AG10803 (cell line): ENCODE measurements at regions not wholly inside any gene's neighbourhood (a gene's known extent, or its start where the extent isn't known, plus 50 kb on each side); places are given as distances from the start of the nearest gene placed in this dataset.

ENCODE experiments used
- DNase-seq: peaks from one replicate; pipeline ENCODE4 v3.0.0; 2010; ENCODE audit warnings: low read depth
- H3K4me3 ChIP-seq: 2 replicates; pipeline ENCODE4 v1.5.1; 2011; ENCODE audit warnings: mild to moderate bottlenecking, low read length, control low read depth
- TF ChIP-seq, protein P1 (sequence below): conservative IDR thresholded peaks from 2 replicates; pipeline ENCODE4 v1.5.1; 2011; ENCODE audit warnings: mild to moderate bottlenecking, low read length, control low read depth, inconsistent platforms

DNA sequence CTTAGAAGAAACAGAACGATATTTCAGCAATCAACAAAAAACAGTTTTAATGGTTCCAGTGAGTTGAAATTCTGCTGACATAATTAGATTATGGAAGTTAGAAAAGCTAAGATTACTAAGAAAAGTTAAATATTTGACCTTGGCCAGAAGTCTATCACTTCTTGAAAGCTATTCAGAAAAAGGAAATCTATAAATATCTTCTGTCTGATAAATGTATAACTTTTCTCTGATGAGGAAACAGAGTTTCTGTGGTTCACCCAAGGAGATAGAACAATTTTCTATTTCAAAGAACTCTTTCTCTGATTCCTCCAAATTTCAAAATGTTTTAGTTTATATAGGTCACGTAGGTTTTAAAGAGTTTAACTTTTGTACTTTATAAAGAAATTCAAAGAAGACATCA, 438.4 kb upstream of the CHORDC1 start:
- DNase-seq = no peak
- no peak overlapping the region for H3K4me3 ChIP-seq
- TF ChIP-seq, protein P1, sequence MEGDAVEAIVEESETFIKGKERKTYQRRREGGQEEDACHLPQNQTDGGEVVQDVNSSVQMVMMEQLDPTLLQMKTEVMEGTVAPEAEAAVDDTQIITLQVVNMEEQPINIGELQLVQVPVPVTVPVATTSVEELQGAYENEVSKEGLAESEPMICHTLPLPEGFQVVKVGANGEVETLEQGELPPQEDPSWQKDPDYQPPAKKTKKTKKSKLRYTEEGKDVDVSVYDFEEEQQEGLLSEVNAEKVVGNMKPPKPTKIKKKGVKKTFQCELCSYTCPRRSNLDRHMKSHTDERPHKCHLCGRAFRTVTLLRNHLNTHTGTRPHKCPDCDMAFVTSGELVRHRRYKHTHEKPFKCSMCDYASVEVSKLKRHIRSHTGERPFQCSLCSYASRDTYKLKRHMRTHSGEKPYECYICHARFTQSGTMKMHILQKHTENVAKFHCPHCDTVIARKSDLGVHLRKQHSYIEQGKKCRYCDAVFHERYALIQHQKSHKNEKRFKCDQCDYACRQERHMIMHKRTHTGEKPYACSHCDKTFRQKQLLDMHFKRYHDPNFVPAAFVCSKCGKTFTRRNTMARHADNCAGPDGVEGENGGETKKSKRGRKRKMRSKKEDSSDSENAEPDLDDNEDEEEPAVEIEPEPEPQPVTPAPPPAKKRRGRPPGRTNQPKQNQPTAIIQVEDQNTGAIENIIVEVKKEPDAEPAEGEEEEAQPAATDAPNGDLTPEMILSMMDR = no peak

GRCh38 chr11:90656171-90656570, 433.3 kb upstream of the CHORDC1 start:
- no peak overlapping the region for H3K4me3 ChIP-seq
- TF ChIP-seq, protein P1 = no peak
- DNase-seq = no peak

DNA sequence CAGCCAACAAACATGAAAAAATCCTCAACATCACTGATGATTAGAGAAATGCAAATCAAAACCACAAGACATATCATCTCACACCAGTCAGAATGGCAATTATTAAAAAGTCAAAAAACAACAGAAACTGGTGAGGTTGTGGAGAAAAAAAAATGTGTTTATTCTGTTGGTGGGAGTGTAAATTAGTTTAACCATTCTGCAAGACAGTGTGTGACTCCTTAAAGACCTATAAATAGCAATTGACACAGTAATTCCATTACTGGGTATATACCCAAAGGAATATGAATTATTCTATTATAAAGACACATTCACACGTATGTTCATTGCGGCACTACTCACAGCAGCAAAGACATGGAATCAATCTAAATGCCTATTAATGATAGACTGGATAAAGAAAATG, 427.3 kb upstream of the CHORDC1 start:
- no peak for DNase-seq
- H3K4me3 ChIP-seq = no peak overlapping the region
- TF ChIP-seq, protein P1 = no peak

GRCh38 chr11:90646706-90647105, 423.9 kb upstream of the CHORDC1 start:
- no peak overlapping the region for H3K4me3 ChIP-seq
- DNase-seq = no peak
- TF ChIP-seq, protein P1 = no peak

- DNase-seq = no peak
- TF ChIP-seq, protein P1 = no peak
Observed at GRCh38 chr11:90646266-90646665, 423.4 kb upstream of the CHORDC1 start.

DNA sequence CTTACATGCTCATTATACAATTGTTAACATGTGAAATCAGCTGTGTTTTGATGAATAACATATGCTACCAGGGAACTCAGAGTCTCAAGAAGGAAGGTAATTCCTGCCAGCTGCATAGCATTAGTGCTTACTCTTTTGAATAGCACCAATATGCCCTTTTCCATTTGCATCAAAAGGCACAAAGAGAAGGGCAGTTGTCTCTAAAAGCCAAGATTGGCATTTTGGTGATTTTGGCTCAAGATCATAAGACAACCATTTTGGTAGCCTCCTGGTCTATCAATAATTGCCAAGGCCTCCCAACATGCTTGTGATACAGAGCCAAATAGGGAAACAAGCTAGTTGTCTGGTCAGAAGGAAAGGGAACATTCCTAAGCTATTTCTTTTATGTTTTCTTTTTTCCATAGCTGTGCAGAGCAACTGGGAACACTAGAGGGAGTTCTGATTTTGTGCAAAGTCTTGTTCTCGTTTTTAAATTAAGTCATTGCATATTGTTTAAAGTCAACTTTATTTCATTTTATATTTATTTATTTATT, 416.7 kb upstream of the CHORDC1 start:
- TF ChIP-seq, protein P1 = no peak
- DNase-seq = no peak
- H3K4me3 ChIP-seq = no peak overlapping the region

More at GRCh38 chr11:90646266-90646665, 423.4 kb upstream of the CHORDC1 start:
- H3K4me3 ChIP-seq = no peak overlapping the region

DNA sequence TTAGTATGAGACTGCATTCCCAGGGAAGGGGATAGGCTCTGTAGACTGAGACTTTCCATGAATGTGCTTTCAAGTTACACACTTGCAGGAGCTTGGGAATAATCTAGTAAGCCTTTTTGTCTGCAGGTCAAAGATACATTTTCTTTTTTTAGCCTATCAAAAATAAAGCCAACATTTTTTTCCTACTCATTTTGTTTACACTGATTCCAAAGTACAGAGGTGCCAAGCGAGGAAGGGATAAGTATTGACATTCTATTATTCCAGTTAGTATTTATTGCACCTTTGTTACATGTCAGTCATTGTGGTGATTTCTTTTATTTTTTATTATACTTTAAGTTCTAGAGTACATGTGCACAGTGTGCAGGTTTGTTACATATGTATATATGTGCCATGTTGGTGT, 413.0 kb upstream of the CHORDC1 start:
- TF ChIP-seq, protein P1 = no peak
- H3K4me3 ChIP-seq = no peak overlapping the region
- DNase-seq = no peak
